Activated CD4-positive, alpha-beta memory T cell treated with anti-CD3 and anti-CD28 coated beads for 36 hours (primary cell): ENCODE measurements at regions not wholly inside any gene's neighbourhood (a gene's known extent, or its start where the extent isn't known, plus 50 kb on each side); places are given as distances from the start of the nearest gene placed in this dataset.

ENCODE experiments used
- CTCF ChIA-PET: fragments of 350-600 bp; sonication (Branson Sonifier 250); formaldehyde crosslinking; loops from one replicate; lab custom pipeline; 2021; ENCODE audit warnings: antibody characterized with exemption, inconsistent platforms; lab: Charles Lee
- POLR2A ChIA-PET: fragments of 350-600 bp; sonication (Branson Sonifier 250); formaldehyde crosslinking; loops from one replicate; lab custom pipeline; 2021; ENCODE audit warnings: antibody characterized with exemption; lab: Charles Lee
- DNase-seq: peaks from one replicate; pipeline ENCODE4 v3.0.0-alpha.2; 2020
- H3K27ac Mint-ChIP-seq: one replicate; pipeline ENCODE4 v1.8.0; 2021; ENCODE audit warnings: mixed read lengths
- H3K27me3 Mint-ChIP-seq: one replicate; pipeline ENCODE4 v1.8.0; 2021; ENCODE audit warnings: mixed read lengths
- H3K36me3 Mint-ChIP-seq: one replicate; pipeline ENCODE4 v1.8.0; 2021; ENCODE audit warnings: mixed read lengths
- H3K4me1 Mint-ChIP-seq: one replicate; pipeline ENCODE4 v1.8.0; 2021; ENCODE audit warnings: low read depth, mixed read lengths
- H3K4me3 Mint-ChIP-seq: one replicate; pipeline ENCODE4 v1.8.0; 2021; ENCODE audit warnings: mild to moderate bottlenecking, mixed read lengths
- H3K9me3 Mint-ChIP-seq: one replicate; pipeline ENCODE4 v1.8.0; 2021; ENCODE audit warnings: mixed read lengths
- intact Hi-C: fragments of 100-400 bp; cut with micrococcal nuclease; formaldehyde crosslinking; loops from one replicate; pipeline ENCODE4 v1.15.1; 2023

DNA sequence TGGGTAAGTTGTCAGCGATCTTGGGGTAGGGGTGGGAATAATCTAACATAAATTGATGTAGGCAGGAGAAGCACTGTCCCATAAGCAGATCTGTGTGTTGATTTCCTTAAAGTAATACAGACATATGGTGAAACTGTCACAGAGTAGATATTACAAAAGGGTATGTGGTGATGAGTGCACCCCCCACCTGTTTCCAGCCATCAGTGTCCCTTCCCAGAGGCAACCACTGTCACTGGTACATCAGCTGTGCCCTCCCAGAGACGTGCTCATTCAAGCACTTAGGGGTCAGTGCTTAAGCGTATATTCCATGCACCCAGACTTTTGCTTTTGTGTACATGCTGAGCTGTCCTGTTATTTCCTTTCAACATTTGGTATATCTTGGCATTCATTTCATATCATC is 94.3 kb upstream of the PITX1 start:
- Mint-ChIP-seq H3K36me3 (no peaks in the 10 kb centered on the region), H3K9me3 (no peaks in the 10 kb centered on the region), H3K27ac (no peak overlapping the region), H3K27me3 (no peaks in the 10 kb centered on the region), H3K4me1 (peaks cover 6% of the 10 kb centered on the region), H3K4me3 (no peak overlapping the region)
- intact Hi-C loops = no loop called here
- no peak for DNase-seq
- POLR2A ChIA-PET = no interaction called here
- CTCF ChIA-PET = no interaction called here

GRCh38 chr5:135127439-135128240 is 93.6 kb upstream of the PITX1 start:
- Mint-ChIP-seq H3K27ac (no peak overlapping the region), H3K4me3 (no peak overlapping the region), H3K4me1 (peaks cover 6% of the 10 kb centered on the region), H3K36me3 (no peaks in the 10 kb centered on the region), H3K9me3 (no peaks in the 10 kb centered on the region), H3K27me3 (no peaks in the 10 kb centered on the region)
- ChIA-PET POLR2A (no interaction called here), CTCF (no interaction called here)
- intact Hi-C loops = no loop called here
- no peak for DNase-seq

DNA sequence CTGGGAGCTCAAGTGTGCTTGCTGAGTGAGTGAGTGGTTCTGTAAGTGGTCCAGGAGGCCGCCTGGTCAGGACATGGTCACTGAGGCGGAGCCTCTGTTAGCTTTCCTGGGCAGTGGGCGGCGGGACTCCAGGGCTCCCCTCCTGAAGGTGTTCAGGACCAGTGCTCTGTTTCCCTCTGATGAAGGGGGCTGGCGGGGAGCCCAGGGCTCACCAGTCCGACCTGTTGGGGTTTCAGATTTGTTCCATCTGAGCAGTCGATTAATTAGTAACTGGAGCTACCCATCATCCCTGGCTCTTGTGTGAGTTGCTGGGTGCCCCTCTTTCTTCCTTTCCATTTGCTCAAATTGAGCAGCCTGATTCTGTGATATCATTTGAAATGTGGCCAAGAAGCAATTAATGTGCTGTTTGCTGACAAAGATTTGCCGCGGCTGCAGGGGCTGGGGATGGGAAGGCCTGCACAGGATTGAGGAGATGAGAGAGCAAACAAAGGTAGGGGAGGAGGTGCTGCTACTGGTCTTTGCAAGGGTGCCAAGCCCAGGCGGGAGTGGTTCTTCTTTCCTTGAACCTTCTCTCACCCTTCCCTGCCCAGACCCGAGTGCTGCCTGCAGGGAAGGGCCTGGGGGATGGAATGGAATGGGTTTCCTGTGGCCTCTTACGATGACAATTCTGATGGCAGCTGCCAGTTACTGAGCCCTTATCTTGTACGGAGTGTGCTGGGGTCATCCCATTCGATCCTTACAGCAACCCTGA is 92.8 kb upstream of the PITX1 start:
- Mint-ChIP-seq H3K9me3 (no peaks in the 10 kb centered on the region), H3K4me1 (peaks cover 6% of the 10 kb centered on the region), H3K4me3 (no peak overlapping the region), H3K27me3 (no peaks in the 10 kb centered on the region), H3K27ac (no peak overlapping the region), H3K36me3 (no peaks in the 10 kb centered on the region)
- ChIA-PET CTCF (no interaction called here), POLR2A (no interaction called here)
- DNase-seq = no peak
- intact Hi-C loops = no loop called here

- CTCF ChIA-PET = no interaction called here
- no peak for DNase-seq
Observed at GRCh38 chr5:135124724-135125123, 90.7 kb upstream of the PITX1 start.

GRCh38 chr5:135124128-135124527 is 90.1 kb upstream of the PITX1 start:
- ChIA-PET CTCF (no interaction called here), POLR2A (no interaction called here)
- no peak overlapping the region for H3K27ac Mint-ChIP-seq
- H3K36me3 Mint-ChIP-seq = no peaks in the 10 kb centered on the region
- H3K27me3 Mint-ChIP-seq = no peaks in the 10 kb centered on the region
- H3K4me3 Mint-ChIP-seq = no peak overlapping the region
- DNase-seq = no peak
- peaks cover 2% of the 10 kb centered on the region for H3K4me1 Mint-ChIP-seq
- no peaks in the 10 kb centered on the region for H3K9me3 Mint-ChIP-seq
- intact Hi-C loops = no loop called here

More at GRCh38 chr5:135124724-135125123, 90.7 kb upstream of the PITX1 start:
- POLR2A ChIA-PET = no interaction called here
- H3K27ac Mint-ChIP-seq = no peak overlapping the region
- H3K4me3 Mint-ChIP-seq = no peak overlapping the region
- intact Hi-C loops = no loop called here
- H3K27me3 Mint-ChIP-seq = no peaks in the 10 kb centered on the region
- no peaks in the 10 kb centered on the region for H3K36me3 Mint-ChIP-seq
- peaks cover 6% of the 10 kb centered on the region for H3K4me1 Mint-ChIP-seq
- no peaks in the 10 kb centered on the region for H3K9me3 Mint-ChIP-seq

- ChIA-PET CTCF (interaction anchor here (0.6 kb wide), 1 partner anchor 106 kb away, joined by 3 read pairs; no protein-coding TSS in a partner anchor), POLR2A (no interaction called here)
- Mint-ChIP-seq H3K27ac (no peak overlapping the region), H3K27me3 (no peaks in the 10 kb centered on the region), H3K36me3 (no peaks in the 10 kb centered on the region), H3K4me1 (no peaks in the 10 kb centered on the region), H3K4me3 (no peak overlapping the region), H3K9me3 (no peaks in the 10 kb centered on the region)
- intact Hi-C loops = no loop called here
- DNase-seq = no peak
Observed at GRCh38 chr5:135122797-135123196, 88.8 kb upstream of the PITX1 start.

- intact Hi-C loops = no loop called here
- POLR2A ChIA-PET = no interaction called here
- H3K27ac Mint-ChIP-seq = no peak overlapping the region
Observed at GRCh38 chr5:135120951-135121350, 86.9 kb upstream of the PITX1 start.

DNA sequence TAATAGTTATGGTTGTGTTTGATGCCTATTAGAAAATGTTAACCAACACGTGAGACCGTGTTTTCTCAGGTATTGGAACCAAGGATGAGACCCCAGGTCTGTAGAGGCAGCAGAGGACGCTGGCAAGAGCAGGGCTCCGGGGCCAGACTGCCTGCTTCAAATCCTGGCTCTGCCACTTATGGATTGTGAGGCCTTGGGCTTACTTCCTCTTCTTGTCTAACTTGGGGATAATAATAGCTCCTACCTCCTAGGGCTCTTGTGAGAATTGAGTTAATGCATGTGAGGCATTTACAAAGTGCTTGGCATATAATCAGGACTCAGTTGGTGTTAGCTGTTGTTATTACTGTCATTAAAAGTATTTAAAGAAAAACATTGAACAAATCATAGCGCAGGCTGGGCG is 85.5 kb upstream of the PITX1 start:
- Mint-ChIP-seq H3K27me3 (no peaks in the 10 kb centered on the region), H3K27ac (no peak overlapping the region), H3K36me3 (no peaks in the 10 kb centered on the region), H3K4me1 (no peaks in the 10 kb centered on the region), H3K4me3 (no peak overlapping the region), H3K9me3 (no peaks in the 10 kb centered on the region)
- ChIA-PET CTCF (no interaction called here), POLR2A (no interaction called here)
- intact Hi-C loops = no loop called here
- no peak for DNase-seq

More at GRCh38 chr5:135120951-135121350, 86.9 kb upstream of the PITX1 start:
- no peaks in the 10 kb centered on the region for H3K9me3 Mint-ChIP-seq
- no peaks in the 10 kb centered on the region for H3K27me3 Mint-ChIP-seq
- no peak overlapping the region for H3K4me3 Mint-ChIP-seq
- H3K4me1 Mint-ChIP-seq = no peaks in the 10 kb centered on the region
- DNase-seq = no peak
- CTCF ChIA-PET = no interaction called here
- no peaks in the 10 kb centered on the region for H3K36me3 Mint-ChIP-seq

- no peak overlapping the region for H3K27ac Mint-ChIP-seq
- no peaks in the 10 kb centered on the region for H3K9me3 Mint-ChIP-seq
- H3K36me3 Mint-ChIP-seq = no peaks in the 10 kb centered on the region
- ChIA-PET CTCF (no interaction called here), POLR2A (no interaction called here)
- no peaks in the 10 kb centered on the region for H3K27me3 Mint-ChIP-seq
- DNase-seq = no peak
- H3K4me1 Mint-ChIP-seq = no peaks in the 10 kb centered on the region
- no peak overlapping the region for H3K4me3 Mint-ChIP-seq
- intact Hi-C loops = no loop called here
Observed at GRCh38 chr5:135117590-135117989, 83.6 kb upstream of the PITX1 start.

GRCh38 chr5:135116160-135116561 is 82.1 kb upstream of the PITX1 start:
- H3K9me3 Mint-ChIP-seq = no peaks in the 10 kb centered on the region
- no peaks in the 10 kb centered on the region for H3K27me3 Mint-ChIP-seq

DNA sequence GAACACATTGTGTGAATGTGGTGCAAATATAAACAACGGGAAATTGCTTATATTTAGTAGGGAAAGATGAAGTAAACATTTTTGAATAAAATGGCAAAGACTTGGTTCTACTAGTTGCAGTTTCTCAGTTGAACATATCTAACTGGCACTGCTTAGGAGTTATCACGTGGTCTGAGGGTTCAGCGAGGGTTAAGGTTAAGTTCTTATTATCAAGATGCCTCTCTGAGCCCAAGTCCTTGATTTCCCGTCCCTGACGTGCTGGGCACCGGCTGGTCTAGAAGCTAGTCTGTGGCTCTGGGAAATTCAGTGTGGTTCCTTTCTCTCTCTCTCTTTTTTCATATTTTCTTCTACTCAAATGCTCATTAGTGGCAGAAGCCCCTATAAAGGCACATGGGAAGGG is 81.6 kb upstream of the PITX1 start:
- ChIA-PET CTCF (no interaction called here), POLR2A (no interaction called here)
- DNase-seq = no peak
- Mint-ChIP-seq H3K36me3 (no peaks in the 10 kb centered on the region), H3K4me3 (no peak overlapping the region), H3K4me1 (no peaks in the 10 kb centered on the region), H3K27ac (no peak overlapping the region), H3K27me3 (no peaks in the 10 kb centered on the region), H3K9me3 (no peaks in the 10 kb centered on the region)
- intact Hi-C loops = no loop called here

More at GRCh38 chr5:135116160-135116561, 82.1 kb upstream of the PITX1 start:
- intact Hi-C loops = no loop called here
- CTCF ChIA-PET = no interaction called here
- no peak for DNase-seq
- Mint-ChIP-seq H3K27ac (no peak overlapping the region), H3K36me3 (no peaks in the 10 kb centered on the region), H3K4me1 (no peaks in the 10 kb centered on the region), H3K4me3 (no peak overlapping the region)
- POLR2A ChIA-PET = no interaction called here

DNA sequence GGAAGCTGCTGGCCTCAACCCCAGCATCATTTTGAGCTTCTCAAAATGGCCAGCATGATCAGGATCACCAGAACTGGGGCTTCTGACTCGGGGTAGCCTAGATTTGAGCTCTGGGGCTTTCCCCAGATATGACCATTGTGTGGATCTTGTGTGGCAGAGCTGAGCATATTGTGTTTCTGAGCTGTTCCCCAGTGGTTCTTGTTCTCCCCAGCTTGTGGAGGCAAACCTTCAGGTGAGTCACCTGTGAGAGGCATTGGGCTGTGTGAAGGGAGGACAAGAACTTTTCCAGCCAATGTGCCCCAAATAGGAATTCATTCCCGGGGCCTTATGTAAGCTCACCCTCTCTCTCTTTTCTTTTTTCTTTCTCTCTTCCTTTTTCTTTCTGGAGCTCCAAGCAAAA is 80.7 kb upstream of the PITX1 start:
- Mint-ChIP-seq H3K4me3 (no peak overlapping the region), H3K27me3 (no peaks in the 10 kb centered on the region), H3K4me1 (no peaks in the 10 kb centered on the region), H3K27ac (no peak overlapping the region), H3K36me3 (no peaks in the 10 kb centered on the region), H3K9me3 (no peaks in the 10 kb centered on the region)
- POLR2A ChIA-PET = no interaction called here
- intact Hi-C loops = no loop called here
- CTCF ChIA-PET = interaction anchor here (1.1 kb wide), 1 partner anchor 10 kb away, joined by 4 read pairs; no protein-coding TSS in a partner anchor
- DNase-seq = no peak
